ENCODE measurements at regions not wholly inside any gene's neighbourhood (a gene's known extent, or its start where the extent isn't known, plus 50 kb on each side); places are given as distances from the start of the nearest gene placed in this dataset.

GRCh38 chr17:45581860-45582259 lies 91.3 kb upstream of the PLEKHM1 start:
- TF ChIP-seq, protein P1, sequence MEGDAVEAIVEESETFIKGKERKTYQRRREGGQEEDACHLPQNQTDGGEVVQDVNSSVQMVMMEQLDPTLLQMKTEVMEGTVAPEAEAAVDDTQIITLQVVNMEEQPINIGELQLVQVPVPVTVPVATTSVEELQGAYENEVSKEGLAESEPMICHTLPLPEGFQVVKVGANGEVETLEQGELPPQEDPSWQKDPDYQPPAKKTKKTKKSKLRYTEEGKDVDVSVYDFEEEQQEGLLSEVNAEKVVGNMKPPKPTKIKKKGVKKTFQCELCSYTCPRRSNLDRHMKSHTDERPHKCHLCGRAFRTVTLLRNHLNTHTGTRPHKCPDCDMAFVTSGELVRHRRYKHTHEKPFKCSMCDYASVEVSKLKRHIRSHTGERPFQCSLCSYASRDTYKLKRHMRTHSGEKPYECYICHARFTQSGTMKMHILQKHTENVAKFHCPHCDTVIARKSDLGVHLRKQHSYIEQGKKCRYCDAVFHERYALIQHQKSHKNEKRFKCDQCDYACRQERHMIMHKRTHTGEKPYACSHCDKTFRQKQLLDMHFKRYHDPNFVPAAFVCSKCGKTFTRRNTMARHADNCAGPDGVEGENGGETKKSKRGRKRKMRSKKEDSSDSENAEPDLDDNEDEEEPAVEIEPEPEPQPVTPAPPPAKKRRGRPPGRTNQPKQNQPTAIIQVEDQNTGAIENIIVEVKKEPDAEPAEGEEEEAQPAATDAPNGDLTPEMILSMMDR (IDR thresholded peaks at IDR 0.05): no peak
- TF ChIP-seq POLR2A (IDR thresholded peaks at IDR 0.05): no peak

Measured in thyroid gland (tissue), 4 donors.